Ovary (tissue), 3 donors: ENCODE measurements at regions not wholly inside any gene's neighbourhood (a gene's known extent, or its start where the extent isn't known, plus 50 kb on each side); places are given as distances from the start of the nearest gene placed in this dataset.

Experiments used
- CTCF ChIP-seq, 3 donors: fragments of 450-650 bp in 2 of 3; fragments of 200-600 bp in 1 of 3; IDR thresholded peaks; one replicate each; pipeline versions ENCODE4 v1.5.1 to v1.8.0; 2016 to 2022; ENCODE audit warnings: antibody characterized with exemption in 3 of 3, mild to moderate bottlenecking in 1 of 3
- POLR2A ChIP-seq: fragments of 450-650 bp; IDR thresholded peaks from one replicate; pipeline ENCODE4 v1.6.1; 2017; ENCODE audit warnings: antibody characterized with exemption, mild to moderate bottlenecking, moderate library complexity
- donor health status: DM: no; HTN: no; CAD: no.

GRCh38 chr16:52203096-52203495 is 343.8 kb downstream of the TOX3 start:
- TF ChIP-seq POLR2A (no peak), CTCF (IDR thresholded peaks at IDR 0.05) (no peak)
